ENCODE measurements at regions not wholly inside any gene's neighbourhood (a gene's known extent, or its start where the extent isn't known, plus 50 kb on each side); places are given as distances from the start of the nearest gene placed in this dataset.
A peak's percentile ranks its signal among the peaks of the same experiment; 100 is the strongest.

- DNase-seq (no peak), ATAC-seq (ENCODE audit: poor library complexity) (no peak)
- intact Hi-C loops (cut with DNase I) = no loop called here
These were observed 75.1 kb downstream of the LINGO1 start for GRCh38 chr15:77557564-77557963.

DNA sequence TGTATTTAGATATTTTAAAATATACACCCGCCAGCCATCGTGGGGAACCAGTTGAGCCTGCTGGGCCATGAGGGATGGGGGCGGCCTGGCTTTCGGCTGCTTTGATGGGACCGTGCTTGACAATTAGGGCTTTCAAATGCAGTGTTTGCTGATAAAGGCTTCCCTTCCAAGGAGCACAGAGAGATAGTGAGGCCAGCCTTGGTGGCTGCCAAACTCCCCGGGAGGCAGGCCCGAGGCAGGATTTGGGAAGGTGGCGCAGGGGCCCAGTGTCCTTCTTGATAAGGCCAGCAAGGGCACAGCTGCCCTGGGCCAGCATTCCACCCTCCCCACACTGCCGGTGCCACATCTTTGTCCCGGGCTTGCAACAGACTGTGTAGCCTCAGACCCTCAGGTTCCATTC lies 75.6 kb downstream of the LINGO1 start:
- intact Hi-C loops (cut with DNase I) = no loop called here
- peak; percentile 78 for ATAC-seq (ENCODE audit: poor library complexity)
- DNase-seq = peak; percentile 57

DNA sequence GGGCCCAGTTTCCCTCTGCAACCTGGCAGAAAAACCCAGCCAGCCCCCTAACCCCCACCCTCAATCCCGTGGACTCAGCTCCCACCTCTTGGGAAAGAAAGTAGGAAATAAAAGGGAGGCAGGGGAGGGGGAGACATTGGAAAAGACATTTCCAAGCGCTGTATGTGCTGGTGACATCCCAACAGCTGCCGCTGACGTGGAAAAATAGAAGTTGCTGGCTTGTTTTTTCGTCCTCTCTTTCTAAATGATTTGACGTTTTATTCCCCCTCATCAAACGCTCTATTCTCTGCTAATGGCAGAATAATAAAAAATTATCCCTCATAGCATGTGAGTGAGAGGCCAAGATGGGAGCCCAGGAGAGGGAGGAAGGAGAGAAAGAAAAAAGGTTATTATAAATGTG lies 76.1 kb downstream of the LINGO1 start:
- DNase-seq = no peak
- intact Hi-C loops (cut with DNase I) = no loop called here
- no peak for ATAC-seq (ENCODE audit: poor library complexity)

DNA sequence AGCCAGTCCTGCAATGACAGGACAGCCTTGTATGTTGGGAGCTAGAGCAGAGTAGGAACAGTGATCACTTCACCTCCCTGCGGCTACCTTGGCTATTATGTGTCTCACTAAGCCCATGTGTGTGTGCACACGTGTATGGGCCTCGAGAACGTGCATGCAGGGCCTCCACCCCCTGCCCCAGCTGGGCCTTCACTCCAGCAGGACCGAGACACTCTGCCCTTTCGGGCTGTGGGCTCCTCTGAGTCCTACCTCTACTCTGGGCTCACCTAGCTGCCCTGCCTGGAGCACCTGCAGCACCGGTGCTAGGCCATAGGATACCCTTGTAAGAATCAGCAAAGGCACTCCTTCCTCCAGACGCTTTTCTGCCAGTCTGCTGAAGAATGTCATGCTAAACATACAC lies 77.5 kb downstream of the LINGO1 start:
- intact Hi-C loops (cut with DNase I) = no loop called here
- DNase-seq = no peak
- ATAC-seq (ENCODE audit: poor library complexity) = no peak

GRCh38 chr15:77554306-77555080 lies 78.2 kb downstream of the LINGO1 start:
- DNase-seq = no peak
- ATAC-seq (ENCODE audit: poor library complexity) = no peak
- intact Hi-C loops (cut with DNase I) = no loop called here

- no peak for DNase-seq
- ATAC-seq (ENCODE audit: poor library complexity) = no peak
- intact Hi-C loops (cut with DNase I) = no loop called here
These were observed 79.0 kb downstream of the LINGO1 start for GRCh38 chr15:77553695-77554094.

DNA sequence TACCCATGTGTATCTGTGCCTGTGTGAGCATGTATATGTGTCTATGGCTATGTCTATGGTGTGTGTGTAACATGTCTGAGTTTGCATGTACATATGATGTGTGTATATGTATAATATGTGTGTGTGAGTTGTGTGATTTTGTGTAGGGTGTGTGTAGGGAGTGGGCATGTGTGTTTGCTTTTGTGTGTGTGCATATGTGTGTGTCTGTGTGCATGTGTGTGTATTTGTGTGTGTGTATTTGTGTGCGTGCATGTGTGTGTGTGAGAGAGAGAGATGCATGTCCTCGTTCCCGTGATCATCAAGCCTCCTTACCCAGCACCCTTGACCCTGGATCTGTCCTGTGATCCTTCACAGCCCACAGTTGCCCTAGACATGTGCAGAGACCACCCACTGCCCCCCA lies 79.5 kb downstream of the LINGO1 start:
- intact Hi-C loops (cut with DNase I) = no loop called here
- no peak for DNase-seq
- ATAC-seq (ENCODE audit: poor library complexity) = no peak

GRCh38 chr15:77552066-77552465 lies 80.6 kb downstream of the LINGO1 start:
- intact Hi-C loops (cut with DNase I) = no loop called here
- ATAC-seq (ENCODE audit: poor library complexity) (no peak), DNase-seq (no peak)

DNA sequence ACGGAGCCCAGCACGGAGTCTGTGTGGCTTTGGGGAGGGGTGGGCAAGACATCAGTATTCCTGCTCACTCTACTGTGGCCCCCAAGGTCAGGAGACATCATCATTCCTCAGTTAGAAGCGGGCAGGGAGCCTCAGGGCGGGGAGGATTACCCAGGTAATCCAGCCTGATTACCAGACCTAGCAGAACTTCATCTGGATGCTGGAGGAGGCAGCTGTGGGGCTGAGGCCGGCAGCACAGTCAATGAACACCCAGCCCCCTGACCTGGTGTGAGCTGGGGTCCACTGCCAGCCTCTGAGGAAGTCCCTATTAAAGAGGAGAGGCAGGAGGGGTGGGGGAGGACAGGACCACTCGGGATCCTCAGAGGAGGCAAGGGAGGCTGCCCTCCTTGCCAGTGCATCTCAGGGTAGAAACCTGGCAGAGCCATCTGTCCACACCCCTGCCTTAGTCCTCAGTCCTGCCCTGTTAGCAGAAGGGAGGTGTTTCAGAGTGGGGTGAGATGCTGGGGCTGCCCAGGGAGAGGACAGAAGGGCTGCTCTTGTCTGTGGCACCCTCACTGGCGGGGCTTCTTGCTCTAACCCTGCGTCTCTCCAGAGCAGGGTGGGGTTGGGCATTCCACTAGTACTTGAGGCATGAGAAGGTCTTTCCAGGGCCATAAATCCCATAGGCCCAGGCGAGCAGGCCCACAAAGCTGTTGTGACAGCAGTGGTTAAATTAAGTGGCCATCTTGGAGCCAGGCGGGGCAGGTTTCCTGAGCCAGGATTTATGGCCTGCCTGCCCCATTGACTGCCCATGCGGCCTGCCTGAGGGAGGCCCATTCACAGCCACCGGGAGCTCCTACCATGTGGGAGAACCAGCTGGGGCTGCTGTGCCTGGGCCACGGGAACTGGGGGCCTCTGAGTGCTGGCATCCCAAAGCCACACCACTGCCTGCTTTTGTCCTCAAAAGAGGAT lies 82.1 kb downstream of the LINGO1 start:
- ATAC-seq (ENCODE audit: poor library complexity) (no peak), DNase-seq (no peak)
- intact Hi-C loops (cut with DNase I) = no loop called here

DNA sequence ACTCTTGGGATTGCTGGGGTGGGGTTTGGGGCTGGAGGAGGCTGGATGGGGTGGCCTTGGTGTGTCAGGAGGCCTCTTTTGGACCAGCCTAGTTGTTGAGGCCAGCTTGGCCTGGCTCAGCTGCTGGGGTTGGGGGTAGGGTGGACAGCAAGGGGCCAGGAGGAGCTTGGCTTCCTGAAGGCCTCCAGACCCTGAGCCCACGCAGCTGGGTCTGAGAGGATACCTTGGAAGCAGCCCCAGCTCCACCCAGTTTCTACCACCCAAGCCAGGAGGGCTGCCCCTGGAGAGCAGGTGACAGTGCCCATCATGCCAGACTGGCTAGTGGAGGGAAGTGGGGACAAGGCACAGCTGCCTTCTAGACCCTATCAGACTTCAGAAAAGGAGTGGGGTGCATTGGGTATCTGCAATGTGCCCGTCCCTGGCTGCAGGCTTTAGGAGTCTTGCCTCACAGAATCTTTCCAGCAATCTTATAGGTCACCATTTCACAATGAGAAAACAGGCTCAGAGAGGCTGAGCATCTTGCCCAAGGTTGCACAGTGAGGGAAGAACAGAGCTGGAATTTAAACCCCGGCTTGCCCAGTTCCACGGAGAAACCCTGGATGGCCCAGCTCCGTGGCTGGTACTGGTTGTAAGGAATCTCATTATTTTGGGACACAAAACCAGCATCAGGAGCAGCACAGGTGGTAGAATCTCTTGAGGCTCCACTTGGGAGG lies 83.0 kb downstream of the LINGO1 start:
- no peak for DNase-seq
- ATAC-seq (ENCODE audit: poor library complexity) = no peak
- intact Hi-C loops (cut with DNase I) = no loop called here

- ATAC-seq (ENCODE audit: poor library complexity) (no peak), DNase-seq (no peak)
- intact Hi-C loops (cut with DNase I) = no loop called here
These were observed 83.8 kb downstream of the LINGO1 start for GRCh38 chr15:77548589-77549557.

- DNase-seq = no peak
These were observed 84.7 kb downstream of the LINGO1 start for GRCh38 chr15:77547801-77548588.

GRCh38 chr15:77546870-77547269 lies 85.8 kb downstream of the LINGO1 start:
- intact Hi-C loops (cut with DNase I) = no loop called here
- ATAC-seq (ENCODE audit: poor library complexity) (no peak), DNase-seq (no peak)

More at GRCh38 chr15:77547801-77548588, 84.7 kb downstream of the LINGO1 start:
- no peak for ATAC-seq (ENCODE audit: poor library complexity)
- intact Hi-C loops (cut with DNase I) = no loop called here

DNA sequence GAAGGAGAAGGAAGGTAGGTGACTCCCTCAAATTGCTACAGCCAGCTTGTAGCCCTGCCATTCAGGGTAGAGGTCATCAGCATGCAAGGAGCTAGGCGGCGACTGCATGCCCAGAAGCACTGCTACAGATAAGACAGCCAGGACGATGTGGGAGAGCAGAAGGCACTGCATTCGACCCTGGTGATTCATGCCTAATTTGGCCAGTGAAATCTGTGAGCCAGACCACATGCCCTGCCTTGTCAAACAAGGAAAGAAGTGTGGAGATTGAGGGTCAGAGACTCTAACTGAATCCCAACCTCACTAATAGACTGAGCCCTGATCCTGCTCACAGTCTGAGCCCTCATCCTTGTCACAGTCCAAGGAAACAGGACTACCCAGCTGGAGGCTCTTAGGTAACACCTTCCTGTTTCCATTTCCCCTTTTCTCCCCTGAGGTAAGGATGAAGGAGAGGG lies 86.6 kb downstream of the LINGO1 start:
- ATAC-seq (ENCODE audit: poor library complexity) (no peak), DNase-seq (no peak)
- intact Hi-C loops (cut with DNase I) = no loop called here

GRCh38 chr15:77545058-77545457 lies 87.7 kb downstream of the LINGO1 start:
- no peak for ATAC-seq (ENCODE audit: poor library complexity)
- intact Hi-C loops (cut with DNase I) = no loop called here
- no peak for DNase-seq

- ATAC-seq (ENCODE audit: poor library complexity) (no peak), DNase-seq (peak; percentile 39)
- intact Hi-C loops (cut with DNase I) = loop anchor here (5.0 kb wide), 3 partner anchors 37 to 522 kb away; no protein-coding TSS in a partner anchor
These were observed 88.5 kb downstream of the LINGO1 start for GRCh38 chr15:77544162-77544561.

DNA sequence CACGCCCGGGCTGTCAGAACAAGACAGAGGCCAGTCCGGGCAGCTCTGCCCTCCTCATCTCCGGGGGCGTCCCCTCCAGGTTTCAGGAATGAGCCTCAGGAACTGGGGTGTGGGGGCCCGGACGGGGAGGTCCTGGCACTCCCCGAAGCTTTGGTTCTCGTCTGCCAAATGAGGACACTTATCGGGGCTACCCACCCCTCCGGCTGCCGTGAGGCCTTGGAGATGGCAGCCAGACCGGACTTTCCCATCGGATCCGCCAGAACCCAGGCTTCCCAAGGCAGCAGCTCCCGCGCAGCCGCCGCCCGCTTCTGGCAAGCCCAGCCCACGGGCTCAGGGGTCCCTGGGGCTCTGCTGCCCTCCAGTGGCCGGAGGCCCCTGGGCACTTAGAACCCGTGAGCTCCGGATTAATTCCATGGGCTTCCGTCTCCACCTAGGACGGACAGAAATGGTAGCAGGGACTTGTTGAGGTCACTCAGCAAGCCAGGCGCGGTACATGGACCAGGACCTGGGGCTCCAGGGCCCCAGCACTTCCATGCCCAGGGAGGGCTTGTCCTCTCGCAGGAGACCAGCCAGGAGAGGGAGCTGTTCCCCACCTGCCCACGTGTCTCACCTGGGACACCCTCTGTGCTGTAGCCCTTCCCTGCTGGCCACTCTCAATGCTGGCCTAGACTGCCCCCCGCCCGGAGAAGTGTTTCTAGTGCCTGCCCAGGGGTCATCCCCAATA lies 89.4 kb downstream of the LINGO1 start:
- DNase-seq (peak; percentile 94), ATAC-seq (ENCODE audit: poor library complexity) (peak; percentile 94)
- intact Hi-C loops (cut with DNase I) = loop anchor here (2.0 to 5.0 kb wide), 4 partner anchors 36 to 521 kb away; no protein-coding TSS in a partner anchor
